ENCODE measurements at regions not wholly inside any gene's neighbourhood (a gene's known extent, or its start where the extent isn't known, plus 50 kb on each side); places are given as distances from the start of the nearest gene placed in this dataset.

GRCh38 chr18:6493194-6493593, 78.5 kb upstream of the L3MBTL4 start:
- no peaks in the 10 kb centered on the region for H3K36me3 Mint-ChIP-seq (ENCODE audit: insufficient read depth, unreplicated experiment)
- no peak for TF ChIP-seq CTCF (IDR thresholded peaks at IDR 0.05; ENCODE audit: unreplicated experiment)
- CTCF ChIA-PET, result no interaction called here

GRCh38 chr18:6495536-6495935, 80.8 kb upstream of the L3MBTL4 start:
- BruUV-seq (replicated peaks), result no TSS peak
- Mint-ChIP-seq H3K36me3 (ENCODE audit: insufficient read depth, unreplicated experiment) (no peaks in the 10 kb centered on the region), H3K4me1 (ENCODE audit: insufficient read depth, unreplicated experiment) (no peaks in the 10 kb centered on the region), H3K27me3 (ENCODE audit: insufficient read depth, unreplicated experiment) (peaks cover 1% of the 10 kb centered on the region), H3K27ac (ENCODE audit: low read depth, unreplicated experiment) (no peak overlapping the region), H3K9me3 (ENCODE audit: unreplicated experiment) (no peaks in the 10 kb centered on the region), H3K4me3 (ENCODE audit: unreplicated experiment) (no peak overlapping the region)
- ChIA-PET CTCF (interaction anchor here (0.7 kb wide), 1 partner anchor 622 kb away, joined by 5 read pairs; no protein-coding TSS in a partner anchor), POLR2A (no interaction called here)
- no peak for DNase-seq (ENCODE audit: unreplicated experiment)
- intact Hi-C loops (cut with micrococcal nuclease), result no loop called here
- no peak for TF ChIP-seq CTCF (IDR thresholded peaks at IDR 0.05; ENCODE audit: unreplicated experiment)

More at GRCh38 chr18:6493194-6493593, 78.5 kb upstream of the L3MBTL4 start:
- no peak overlapping the region for H3K27ac Mint-ChIP-seq (ENCODE audit: low read depth, unreplicated experiment)
- H3K4me1 Mint-ChIP-seq (ENCODE audit: insufficient read depth, unreplicated experiment), result no peaks in the 10 kb centered on the region
- H3K4me3 Mint-ChIP-seq (ENCODE audit: unreplicated experiment), result no peak overlapping the region
- H3K27me3 Mint-ChIP-seq (ENCODE audit: insufficient read depth, unreplicated experiment), result no peaks in the 10 kb centered on the region
- no peaks in the 10 kb centered on the region for H3K9me3 Mint-ChIP-seq (ENCODE audit: unreplicated experiment)
- intact Hi-C loops (cut with micrococcal nuclease), result no loop called here
- POLR2A ChIA-PET, result no interaction called here
- DNase-seq (ENCODE audit: unreplicated experiment), result no peak
- no TSS peak for BruUV-seq (replicated peaks)

GRCh38 chr18:6497543-6497942, 82.8 kb upstream of the L3MBTL4 start:
- BruUV-seq (replicated peaks), result no TSS peak
- Mint-ChIP-seq H3K4me1 (ENCODE audit: insufficient read depth, unreplicated experiment) (no peaks in the 10 kb centered on the region), H3K36me3 (ENCODE audit: insufficient read depth, unreplicated experiment) (no peaks in the 10 kb centered on the region), H3K9me3 (ENCODE audit: unreplicated experiment) (no peaks in the 10 kb centered on the region), H3K4me3 (ENCODE audit: unreplicated experiment) (no peak overlapping the region), H3K27me3 (ENCODE audit: insufficient read depth, unreplicated experiment) (peaks cover 21% of the 10 kb centered on the region), H3K27ac (ENCODE audit: low read depth, unreplicated experiment) (no peak overlapping the region)
- DNase-seq (ENCODE audit: unreplicated experiment), result no peak
- POLR2A ChIA-PET, result no interaction called here
- intact Hi-C loops (cut with micrococcal nuclease), result no loop called here
- CTCF ChIA-PET, result interaction anchor here (0.7 kb wide), 1 partner anchor 16 kb away, joined by 3 read pairs; no protein-coding TSS in a partner anchor
- no peak for TF ChIP-seq CTCF (IDR thresholded peaks at IDR 0.05; ENCODE audit: unreplicated experiment)

DNA sequence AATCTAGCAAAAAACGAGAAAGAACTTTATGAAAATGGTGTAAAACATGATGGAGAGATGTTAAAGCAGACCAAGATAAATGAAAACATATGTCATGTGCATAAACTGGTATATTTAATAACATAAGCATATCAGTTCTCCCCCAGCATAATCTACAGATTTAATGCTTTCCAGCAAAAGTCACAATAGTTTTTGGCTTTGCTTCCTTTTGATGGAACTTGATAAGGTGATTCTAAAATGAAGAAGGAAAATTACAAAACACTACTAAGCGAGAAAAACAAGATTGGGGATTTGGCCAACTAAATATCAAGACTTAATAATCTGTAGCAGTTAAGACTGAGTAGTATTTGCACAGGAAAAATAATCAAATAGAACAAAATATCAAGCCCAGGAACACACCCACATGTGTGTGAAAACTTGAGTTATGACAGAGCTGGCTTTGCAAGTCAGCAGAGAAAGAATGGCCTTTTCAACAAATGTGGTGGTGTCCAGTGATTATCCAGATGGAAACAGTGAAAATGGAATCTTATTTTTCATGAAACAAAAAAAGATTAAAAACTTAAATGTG, 83.7 kb upstream of the L3MBTL4 start:
- H3K4me3 Mint-ChIP-seq (ENCODE audit: unreplicated experiment), result no peak overlapping the region
- BruUV-seq (replicated peaks), result no TSS peak
- CTCF ChIA-PET, result no interaction called here

More for the DNA sequence above, 83.7 kb upstream of the L3MBTL4 start:
- no peak for TF ChIP-seq CTCF (IDR thresholded peaks at IDR 0.05; ENCODE audit: unreplicated experiment)
- H3K9me3 Mint-ChIP-seq (ENCODE audit: unreplicated experiment), result no peaks in the 10 kb centered on the region
- H3K27ac Mint-ChIP-seq (ENCODE audit: low read depth, unreplicated experiment), result no peak overlapping the region
- H3K4me1 Mint-ChIP-seq (ENCODE audit: insufficient read depth, unreplicated experiment), result no peaks in the 10 kb centered on the region
- POLR2A ChIA-PET, result no interaction called here
- intact Hi-C loops (cut with micrococcal nuclease), result no loop called here
- no peaks in the 10 kb centered on the region for H3K36me3 Mint-ChIP-seq (ENCODE audit: insufficient read depth, unreplicated experiment)
- H3K27me3 Mint-ChIP-seq (ENCODE audit: insufficient read depth, unreplicated experiment), result peaks cover 30% of the 10 kb centered on the region
- DNase-seq (ENCODE audit: unreplicated experiment), result no peak

Measured in MCF 10A (cell line).